ENCODE measurements at regions not wholly inside any gene's neighbourhood (a gene's known extent, or its start where the extent isn't known, plus 50 kb on each side); places are given as distances from the start of the nearest gene placed in this dataset.

GRCh38 chr2:217332417-217332791 is 472.5 kb upstream of the TNP1 start:
- DNase-seq (ENCODE audit: low spot score) (no peak), ATAC-seq (no peak)
- no peaks in the 10 kb centered on the region for H3K36me3 Mint-ChIP-seq (ENCODE audit: low read depth)
- TF ChIP-seq REST (IDR thresholded peaks at IDR 0.05; ENCODE audit: unreplicated experiment): no peak
- no peak for TF ChIP-seq EZH2 (IDR thresholded peaks at IDR 0.05; ENCODE audit: low read depth, unreplicated experiment)
- TF ChIP-seq STAT1 (IDR thresholded peaks at IDR 0.05; ENCODE audit: unreplicated experiment): no peak
- TF ChIP-seq ZNF331 (CRISPR knock-in tag; IDR thresholded peaks at IDR 0.05; ENCODE audit: low read depth): no peak
- no peak for TF ChIP-seq ZNF114 (CRISPR knock-in tag; IDR thresholded peaks at IDR 0.05)
- TF ChIP-seq POLR2AphosphoS5 (IDR thresholded peaks at IDR 0.05; ENCODE audit: low read depth): no peak
- no peak for TF ChIP-seq NANOG (IDR thresholded peaks at IDR 0.05; ENCODE audit: borderline replicate concordance)
- TF ChIP-seq CREB1 (CRISPR knock-in tag; IDR thresholded peaks at IDR 0.05; ENCODE audit: low read depth): no peak
- TF ChIP-seq EZH2phosphoT487 (IDR thresholded peaks at IDR 0.05; ENCODE audit: unreplicated experiment): no peak
- TF ChIP-seq JUNB (IDR thresholded peaks at IDR 0.05; ENCODE audit: unreplicated experiment): no peak
- TF ChIP-seq ZNF462 (CRISPR knock-in tag; IDR thresholded peaks at IDR 0.05): no peak
- no peak for TF ChIP-seq ETS1 (IDR thresholded peaks at IDR 0.05)
- TF ChIP-seq CTCF (conservative IDR thresholded peaks at IDR 0.05; ENCODE audit: low read depth in 2 of 2): no peak
- Histone ChIP-seq H3K36me3 (ENCODE audit: insufficient read depth) (no peaks in the 10 kb centered on the region), H4K20me1 (replicated peaks; ENCODE audit: insufficient read depth) (no peaks in the 10 kb centered on the region), H3K27ac (ENCODE audit: low read depth) (no peak overlapping the region), H3K4me2 (no peak overlapping the region), H3K9me2 (ENCODE audit: insufficient read depth) (no peaks in the 10 kb centered on the region), H3K4me3 (no peak overlapping the region), H3K4me1 (ENCODE audit: insufficient read depth) (peaks cover 28% of the 10 kb centered on the region), H3F3A (replicated peaks; ENCODE audit: low read depth) (no peaks in the 10 kb centered on the region), H3K27me3 (ENCODE audit: insufficient read depth) (no peaks in the 10 kb centered on the region), H2AFZ (no peak overlapping the region), H3K79me2 (replicated peaks; ENCODE audit: insufficient read depth) (no peaks in the 10 kb centered on the region)
- no peak overlapping the region for H3K4me3 Mint-ChIP-seq
- H3K9me3 Mint-ChIP-seq: no peaks in the 10 kb centered on the region
- no peak overlapping the region for H3K27ac Mint-ChIP-seq
- peaks cover 35% of the 10 kb centered on the region for H3K4me1 Mint-ChIP-seq
- H3K27me3 Mint-ChIP-seq (ENCODE audit: insufficient read depth, low read depth, poor library complexity): peaks cover 2% of the 10 kb centered on the region
